Lower leg skin (tissue), 3 donors: ENCODE measurements at regions not wholly inside any gene's neighbourhood (a gene's known extent, or its start where the extent isn't known, plus 50 kb on each side); places are given as distances from the start of the nearest gene placed in this dataset.

Experiments used
- CTCF ChIP-seq, 3 donors: fragments of 450-650 bp; IDR thresholded peaks; one replicate each; pipeline ENCODE4 v1.5.1; 2016; ENCODE audit warnings: antibody characterized with exemption in 3 of 3, mild to moderate bottlenecking in 3 of 3, moderate library complexity in 2 of 3
- POLR2A ChIP-seq, 2 donors: fragments of 450-650 bp; IDR thresholded peaks; one replicate each; pipeline ENCODE4 v1.6.1; 2016 to 2017; ENCODE audit warnings: antibody characterized with exemption in 2 of 2, mild to moderate bottlenecking in 1 of 2, moderate library complexity in 1 of 2

GRCh38 chr2:146817613-146818012 is 1027.2 kb upstream of the ACVR2A start:
- TF ChIP-seq CTCF (IDR thresholded peaks at IDR 0.05), result no peak
- TF ChIP-seq POLR2A (IDR thresholded peaks at IDR 0.05), result no peak
